ENCODE measurements at regions not wholly inside any gene's neighbourhood (a gene's known extent, or its start where the extent isn't known, plus 50 kb on each side); places are given as distances from the start of the nearest gene placed in this dataset.

GRCh38 chr15:35179739-35180138, 94.6 kb upstream of the NANOGP8 start:
- TF ChIP-seq ZFP36 (IDR thresholded peaks at IDR 0.05; ENCODE audit: borderline replicate concordance, partially characterized antibody) = no peak
- TF ChIP-seq EP300 (IDR thresholded peaks at IDR 0.05) = no peak
